Putamen (tissue), 1 donor: ENCODE measurements at regions not wholly inside any gene's neighbourhood (a gene's known extent, or its start where the extent isn't known, plus 50 kb on each side); places are given as distances from the start of the nearest gene placed in this dataset.

Experiments used
- DNase-seq: peaks from one replicate; pipeline ENCODE4 v3.0.0-alpha.2; 2016; ENCODE audit warnings: low spot score

DNA sequence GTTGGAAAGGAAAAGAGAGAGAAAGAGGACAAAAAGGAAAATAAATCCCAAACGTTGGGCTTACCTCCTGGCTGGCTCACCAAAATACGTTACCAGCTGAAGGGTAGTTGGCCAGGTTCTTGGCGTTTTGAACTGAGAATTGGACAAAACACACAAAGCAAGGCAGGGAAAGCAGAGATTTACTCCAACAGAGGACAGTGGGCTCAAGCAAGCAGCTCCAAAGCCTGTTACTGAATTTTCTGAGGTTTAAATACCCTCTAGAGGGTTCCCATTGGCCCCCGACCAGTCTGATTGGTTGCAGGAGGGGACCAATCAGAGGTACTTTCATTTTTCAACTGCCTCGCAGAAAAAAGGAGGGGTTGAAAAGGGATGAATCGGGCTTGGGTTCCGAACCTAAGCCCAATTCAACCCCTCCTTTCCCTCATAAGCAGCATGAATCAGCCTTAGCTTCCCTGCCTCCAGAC lies 55.6 kb upstream of the ALOX12 start:
- peak; percentile 19 for DNase-seq

DNA sequence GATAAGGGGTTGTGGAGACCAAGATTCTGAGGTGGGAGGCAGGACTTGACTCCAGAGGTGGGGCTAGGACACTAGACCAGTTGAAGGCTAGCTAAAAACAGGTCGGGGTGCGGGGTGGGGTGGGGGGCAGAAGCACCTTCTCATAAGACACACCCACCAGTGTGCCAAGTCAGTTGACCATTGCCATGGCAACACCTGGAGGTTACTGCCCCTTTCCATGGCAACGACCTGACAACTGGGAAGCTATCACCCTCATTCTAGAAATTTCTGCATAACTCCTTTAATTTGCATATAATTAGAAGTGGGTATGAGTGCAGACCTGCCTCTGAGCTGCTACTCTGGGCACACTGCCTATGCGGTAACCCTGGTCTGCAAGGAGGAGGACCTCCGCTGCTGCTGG lies 53.9 kb upstream of the ALOX12 start:
- DNase-seq = no peak

DNA sequence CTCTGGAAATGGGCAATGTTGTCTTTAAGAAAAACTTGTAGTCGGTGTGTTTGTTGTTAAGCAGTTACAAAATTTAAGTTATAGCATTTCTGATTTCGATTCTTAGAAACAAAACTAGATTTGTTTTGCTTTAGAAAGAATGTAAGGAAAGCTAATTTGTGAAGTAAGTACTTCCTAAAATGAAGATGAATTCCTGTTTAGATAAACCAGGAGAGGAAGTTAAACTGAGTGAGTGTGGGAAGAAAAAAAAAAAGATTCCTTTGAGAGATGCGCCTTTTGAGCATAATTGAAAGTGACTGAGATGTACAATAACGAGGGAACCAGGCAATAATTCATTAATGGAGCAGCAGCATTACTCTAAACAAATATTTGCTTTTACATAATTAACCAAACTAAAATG lies 52.4 kb upstream of the ALOX12 start:
- DNase-seq = no peak
